ENCODE measurements at regions not wholly inside any gene's neighbourhood (a gene's known extent, or its start where the extent isn't known, plus 50 kb on each side); places are given as distances from the start of the nearest gene placed in this dataset.

GRCh38 chr5:130571076-130571475 lies 594.0 kb downstream of the HINT1 start:
- no peak for TF ChIP-seq FOXM1 (IDR thresholded peaks at IDR 0.05; ENCODE audit: low read depth)
- TF ChIP-seq FOXM1 (CRISPR knock-in tag; IDR thresholded peaks at IDR 0.05; ENCODE audit: low read depth): no peak
- no peak for TF ChIP-seq CCNT2 (IDR thresholded peaks at IDR 0.05; ENCODE audit: borderline replicate concordance, extremely low read depth, insufficient read length, low read depth, low read length)
- no peak for TF ChIP-seq TCF3 (CRISPR knock-in tag; IDR thresholded peaks at IDR 0.05)
- TF ChIP-seq BCLAF1 (IDR thresholded peaks at IDR 0.05; ENCODE audit: borderline replicate concordance in 1 of 2, control insufficient read depth in 1 of 2, low read depth in 2 of 2, low read length in 1 of 2): no peak
- TF ChIP-seq CBX8 (IDR thresholded peaks at IDR 0.05; ENCODE audit: borderline replicate concordance, extremely low read depth, low read depth, low read length, poor library complexity, severe bottlenecking): no peak
- TF ChIP-seq ZBTB49 (CRISPR knock-in tag; IDR thresholded peaks at IDR 0.05; ENCODE audit: borderline replicate concordance): no peak
- TF ChIP-seq PTRF (tag; IDR thresholded peaks at IDR 0.05): no peak
- no peak for TF ChIP-seq CTCF (IDR thresholded peaks at IDR 0.05 in 2 of 3, conservative IDR thresholded peaks at IDR 0.05 in 1 of 3; ENCODE audit: insufficient read depth in 2 of 3, low read depth in 1 of 3, low read length in 3 of 3)
- TF ChIP-seq PRPF4 (IDR thresholded peaks at IDR 0.05; ENCODE audit: insufficient read depth, low read depth, low read length, poor library complexity, severe bottlenecking): no peak
- no peak for TF ChIP-seq ZBTB7A (IDR thresholded peaks at IDR 0.05; ENCODE audit: borderline replicate concordance, control insufficient read depth, low read depth, low read length)
- no peak for TF ChIP-seq CREB1 (IDR thresholded peaks at IDR 0.05)
- TF ChIP-seq CREB1 (CRISPR knock-in tag; IDR thresholded peaks at IDR 0.05): no peak
